ENCODE measurements at regions not wholly inside any gene's neighbourhood (a gene's known extent, or its start where the extent isn't known, plus 50 kb on each side); places are given as distances from the start of the nearest gene placed in this dataset.

- DNase-seq (ENCODE audit: low read depth in 3 of 3) = no peak
Measured at GRCh38 chr4:18285357-18285756, 263.8 kb upstream of the LCORL start.

DNA sequence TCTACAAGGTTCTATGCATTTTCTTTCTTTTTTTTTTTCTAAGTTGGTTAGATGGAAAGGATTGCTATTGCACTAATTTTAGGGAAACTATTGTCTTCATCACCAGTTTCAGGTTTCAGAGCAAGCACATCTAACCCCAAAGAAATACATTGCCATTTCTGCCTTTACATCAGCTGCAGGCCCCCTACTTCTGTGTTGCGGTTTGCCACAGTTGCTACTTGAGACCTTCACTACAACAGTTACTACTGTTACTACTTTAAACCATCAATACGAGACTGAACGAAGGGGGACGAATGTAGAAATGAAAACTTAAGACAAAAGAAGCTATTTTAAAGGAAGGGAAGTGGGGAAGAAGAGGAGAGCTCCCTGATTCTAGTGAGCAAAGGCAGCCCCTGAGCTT, 256.7 kb upstream of the LCORL start:
- no peak for DNase-seq (ENCODE audit: low read depth in 3 of 3)

- DNase-seq (ENCODE audit: low read depth in 3 of 3) = no peak
Measured at GRCh38 chr4:18262832-18263231, 241.3 kb upstream of the LCORL start.

DNA sequence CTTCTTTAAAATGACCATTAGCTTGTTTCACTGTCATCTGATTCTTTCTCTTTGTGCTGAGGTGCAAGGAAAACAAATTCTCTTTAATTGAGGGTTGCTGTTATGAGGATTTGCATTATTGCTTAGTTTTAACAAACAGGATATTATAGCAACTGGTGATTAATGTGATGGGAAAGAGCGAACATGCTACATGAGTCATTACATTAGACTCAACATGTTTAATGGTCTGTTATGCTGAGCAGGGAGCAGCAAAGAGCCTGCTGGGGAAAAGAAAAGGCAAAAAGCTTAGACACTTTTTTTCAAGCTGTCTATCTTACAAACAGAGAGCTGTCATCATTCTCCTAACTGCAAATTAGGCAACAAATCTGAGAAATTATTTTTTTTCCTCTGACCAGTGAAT, 230.5 kb upstream of the LCORL start:
- DNase-seq (ENCODE audit: low read depth in 3 of 3) = no peak

GRCh38 chr4:18250564-18250963, 229.0 kb upstream of the LCORL start:
- DNase-seq (ENCODE audit: low read depth in 3 of 3) = no peak

GRCh38 chr4:18248611-18249010, 227.1 kb upstream of the LCORL start:
- DNase-seq (ENCODE audit: low read depth in 3 of 3) = no peak

GRCh38 chr4:18247189-18247588, 225.6 kb upstream of the LCORL start:
- no peak for DNase-seq (ENCODE audit: low read depth in 3 of 3)

DNA sequence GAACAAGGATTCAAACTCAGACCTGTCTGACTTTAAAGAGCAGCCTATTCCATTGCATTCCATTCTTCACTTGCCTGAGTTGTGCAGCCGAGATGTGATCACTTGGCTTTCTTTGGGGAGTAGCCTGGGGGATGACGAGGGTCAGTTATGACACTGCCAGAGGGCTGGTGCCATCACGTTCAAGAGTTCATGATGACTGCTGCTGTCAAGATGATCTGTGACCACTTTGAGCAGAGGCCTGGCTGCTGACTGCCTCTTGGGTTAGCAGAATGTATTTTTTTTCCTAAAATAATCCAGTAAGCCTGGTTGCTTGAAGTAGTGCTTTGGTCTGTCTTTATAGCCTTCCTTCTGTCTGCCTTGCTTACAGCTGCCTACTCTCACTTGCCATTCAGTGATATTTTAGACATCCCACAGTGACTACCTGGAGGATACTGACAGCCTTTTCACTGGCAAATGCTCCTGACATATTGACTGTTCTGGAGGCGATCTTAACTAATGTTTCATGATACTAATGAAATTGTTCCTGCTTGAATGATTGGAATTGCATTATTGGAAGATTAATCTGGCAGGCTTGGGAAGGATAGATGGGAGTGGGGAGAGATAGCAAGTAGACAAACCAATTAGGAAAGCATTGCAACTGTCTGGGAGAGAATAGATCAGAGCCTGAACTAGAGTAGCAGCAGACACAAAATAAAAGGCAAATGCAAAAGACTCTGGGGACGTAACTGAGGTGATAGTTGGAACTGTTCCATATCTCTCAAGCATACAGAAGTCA, 221.6 kb upstream of the LCORL start:
- DNase-seq (ENCODE audit: low read depth in 3 of 3) = no peak

- no peak for DNase-seq (ENCODE audit: low read depth in 3 of 3)
Measured at GRCh38 chr4:18241727-18242126, 220.2 kb upstream of the LCORL start.

DNA sequence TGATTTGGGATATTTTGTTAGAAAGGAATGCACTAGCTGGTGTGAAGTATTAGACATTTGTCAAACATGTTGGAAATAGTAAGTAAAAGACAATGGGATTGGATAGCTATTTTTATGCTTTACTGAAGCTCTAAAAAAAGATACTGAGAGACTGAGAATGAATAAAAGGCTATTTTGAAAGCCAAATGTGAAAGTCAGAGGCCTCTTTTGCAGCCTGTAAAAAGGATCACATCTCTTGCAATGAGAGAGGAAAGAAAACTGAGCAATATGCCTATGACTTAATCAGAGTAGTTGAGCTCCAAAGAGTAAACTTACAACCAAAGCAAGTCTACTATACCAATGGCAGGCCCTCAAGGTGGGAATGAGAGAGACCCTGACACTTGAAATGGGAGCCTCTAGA, 212.6 kb upstream of the LCORL start:
- no peak for DNase-seq (ENCODE audit: low read depth in 3 of 3)

DNA sequence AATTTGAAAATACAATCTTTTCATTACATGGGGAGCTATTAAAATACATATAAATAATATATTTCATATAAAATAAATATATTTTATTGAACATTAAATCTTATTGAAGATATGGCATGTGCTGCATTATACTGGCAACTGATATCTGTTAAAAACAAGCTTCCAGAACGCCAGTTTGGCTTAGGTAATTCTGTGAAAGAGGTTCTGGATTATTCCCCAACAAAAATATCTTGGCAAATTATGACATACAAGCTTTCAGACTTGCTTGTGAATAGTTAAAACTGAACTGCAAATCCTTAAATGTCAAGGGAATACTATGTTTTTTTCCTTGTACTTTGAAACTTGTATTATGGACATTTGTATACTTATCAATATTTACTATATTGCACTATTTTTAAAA, 210.2 kb upstream of the LCORL start:
- no peak for DNase-seq (ENCODE audit: low read depth in 3 of 3)

- DNase-seq (ENCODE audit: low read depth in 3 of 3) = no peak
Measured at GRCh38 chr4:18227880-18228279, 206.3 kb upstream of the LCORL start.

GRCh38 chr4:18214411-18215055, 193.0 kb upstream of the LCORL start:
- DNase-seq (ENCODE audit: low read depth in 3 of 3) = no peak

- DNase-seq (ENCODE audit: low read depth in 3 of 3) = no peak
Measured at GRCh38 chr4:18213576-18214198, 192.1 kb upstream of the LCORL start.

DNA sequence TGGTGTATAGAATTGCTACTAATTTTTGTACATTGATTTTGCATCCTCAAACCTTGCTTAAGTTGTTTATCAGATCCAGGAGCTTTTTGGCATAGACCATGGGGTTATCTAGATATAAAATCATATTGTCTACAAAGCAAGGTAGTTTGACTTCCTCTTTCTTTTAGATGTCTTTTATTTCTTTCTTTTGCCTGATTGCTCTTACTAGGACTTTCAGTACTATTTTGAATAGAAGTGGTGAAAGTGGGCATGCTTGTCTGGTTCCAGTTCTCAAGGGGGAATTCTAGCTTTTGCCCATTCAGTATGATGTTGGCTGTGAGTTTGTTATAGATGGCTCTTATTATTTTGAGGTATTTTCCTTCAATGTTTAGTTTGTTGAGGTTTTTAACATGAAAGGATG, 187.9 kb upstream of the LCORL start:
- no peak for DNase-seq (ENCODE audit: low read depth in 3 of 3)

- no peak for DNase-seq (ENCODE audit: low read depth in 3 of 3)
Measured at GRCh38 chr4:18203966-18204365, 182.4 kb upstream of the LCORL start.

- no peak for DNase-seq (ENCODE audit: low read depth in 3 of 3)
Measured at GRCh38 chr4:18202486-18202885, 180.9 kb upstream of the LCORL start.

DNA sequence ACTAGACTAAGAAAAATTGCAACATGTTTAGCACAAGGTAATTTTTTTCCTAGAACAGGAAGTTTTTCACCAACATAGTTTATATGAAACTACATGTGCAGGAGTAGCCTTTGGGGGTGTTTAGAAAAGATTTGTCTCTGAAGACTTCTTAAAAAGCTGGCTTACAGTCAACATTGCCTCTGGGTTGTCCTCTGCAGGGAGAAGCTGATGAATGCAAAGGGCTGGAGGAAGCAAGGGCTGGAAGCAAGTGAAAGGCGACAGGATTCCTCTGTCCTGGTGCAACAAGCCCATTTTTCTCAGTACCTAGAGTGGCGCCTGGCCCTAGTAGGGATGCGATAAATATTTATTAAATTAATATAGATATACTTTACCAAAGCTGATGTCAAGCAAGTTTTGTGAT, 180.3 kb upstream of the LCORL start:
- no peak for DNase-seq (ENCODE audit: low read depth in 3 of 3)

- DNase-seq (ENCODE audit: low read depth in 3 of 3) = no peak
Measured at GRCh38 chr4:18198653-18199052, 177.1 kb upstream of the LCORL start.

GRCh38 chr4:18197467-18197866, 175.9 kb upstream of the LCORL start:
- DNase-seq (ENCODE audit: low read depth in 3 of 3) = no peak

DNA sequence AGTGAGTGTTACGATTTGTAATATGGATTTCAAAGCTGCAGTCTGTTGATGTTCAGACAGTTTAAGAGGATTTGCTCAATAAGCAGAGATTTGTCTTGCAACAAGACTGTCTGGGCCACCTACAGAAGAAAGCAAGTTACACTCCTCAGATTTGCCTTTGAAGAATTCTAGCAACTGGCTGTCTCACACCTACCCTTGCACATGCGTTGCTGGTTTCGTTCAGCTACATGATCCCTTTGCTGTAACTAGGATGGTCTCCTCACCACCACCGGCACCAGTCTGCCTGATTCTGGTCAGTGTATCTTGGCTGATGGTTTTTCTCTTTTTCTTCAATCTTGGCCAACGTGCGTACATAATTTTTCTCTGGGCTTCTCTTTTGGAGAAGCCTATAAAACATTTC, 172.7 kb upstream of the LCORL start:
- no peak for DNase-seq (ENCODE audit: low read depth in 3 of 3)

- no peak for DNase-seq (ENCODE audit: low read depth in 3 of 3)
Measured at GRCh38 chr4:18192901-18193300, 171.3 kb upstream of the LCORL start.

GRCh38 chr4:18185491-18185890, 163.9 kb upstream of the LCORL start:
- no peak for DNase-seq (ENCODE audit: low read depth in 3 of 3)
